H9 (cell line): ENCODE measurements at regions not wholly inside any gene's neighbourhood (a gene's known extent, or its start where the extent isn't known, plus 50 kb on each side); places are given as distances from the start of the nearest gene placed in this dataset.
"Not testable (repeated sequence)": the region's sequence is repeated elsewhere in the genome, so short reads cannot be mapped to it uniquely, and the experiment has no call there.

Source experiments
- DNase-seq: peaks from one replicate; pipeline ENCODE4 v3.0.0-alpha.2; 2017
- H2AFZ ChIP-seq: one replicate; pipeline ENCODE4 v1.6.1; 2013; ENCODE audit warnings: mild to moderate bottlenecking, low read length, control low read depth, moderate library complexity
- H2AK5ac ChIP-seq: 2 replicates; pipeline ENCODE4 v1.6.1; 2013; ENCODE audit warnings: low read length, control low read depth, mixed read lengths; ENCODE audit not compliant: insufficient read length
- H2BK120ac ChIP-seq: one replicate; pipeline ENCODE4 v1.6.1; 2013; ENCODE audit warnings: low read depth, mild to moderate bottlenecking, low read length, control low read depth, inconsistent platforms; ENCODE audit not compliant: poor library complexity, severe bottlenecking
- H2BK12ac ChIP-seq: 2 replicates; pipeline ENCODE4 v1.6.1; 2013; ENCODE audit warnings: low read length, control low read depth, mixed read lengths, low read depth; ENCODE audit not compliant: insufficient read length
- H2BK15ac ChIP-seq: 2 replicates; pipeline ENCODE4 v1.6.1; 2013; ENCODE audit warnings: low read depth, low read length, control low read depth
- H2BK20ac ChIP-seq: one replicate; pipeline ENCODE4 v1.6.1; 2013; ENCODE audit warnings: low read depth, mild to moderate bottlenecking, low read length, control low read depth, inconsistent platforms; ENCODE audit not compliant: poor library complexity, severe bottlenecking
- H2BK5ac ChIP-seq: 2 replicates; pipeline ENCODE4 v1.6.1; 2013; ENCODE audit warnings: low read length, control low read depth, mixed read lengths; ENCODE audit not compliant: insufficient read length
- H3K14ac ChIP-seq: 2 replicates; pipeline ENCODE4 v1.6.1; 2013; ENCODE audit warnings: low read length, control low read depth; ENCODE audit not compliant: insufficient read depth
- H3K18ac ChIP-seq: 2 replicates; pipeline ENCODE4 v1.6.1; 2013; ENCODE audit warnings: low read depth, mild to moderate bottlenecking, mixed read lengths, low read length, control low read depth; ENCODE audit not compliant: insufficient read length
- H3K23ac ChIP-seq: 2 replicates; pipeline ENCODE4 v1.6.1; 2013; ENCODE audit warnings: low read length, control low read depth, mixed read lengths, low read depth; ENCODE audit not compliant: insufficient read length
- H3K23me2 ChIP-seq: 2 replicates; pipeline ENCODE4 v1.6.1; 2013; ENCODE audit warnings: low read depth, mild to moderate bottlenecking, mixed read lengths, low read length, control low read depth; ENCODE audit not compliant: insufficient read length, poor library complexity, severe bottlenecking
- H3K27ac ChIP-seq: 2 replicates; pipeline ENCODE4 v1.5.1; 2013; ENCODE audit warnings: low read length, control low read depth, mixed read lengths, low read depth; ENCODE audit not compliant: insufficient read length
- H3K27me3 ChIP-seq: 2 replicates; pipeline ENCODE4 v1.6.1; 2013; ENCODE audit warnings: low read length, control low read depth, inconsistent platforms; ENCODE audit not compliant: insufficient read depth
- H3K4ac ChIP-seq: 2 replicates; pipeline ENCODE4 v1.6.1; 2013; ENCODE audit warnings: low read depth, mild to moderate bottlenecking, control low read depth, inconsistent platforms, low read length, moderate library complexity
- H3K4me1 ChIP-seq: 2 replicates; pipeline ENCODE4 v1.6.1; 2013; ENCODE audit warnings: low read length, control low read depth, inconsistent platforms; ENCODE audit not compliant: insufficient read depth
- H3K4me2 ChIP-seq: 2 replicates; pipeline ENCODE4 v1.6.1; 2013; ENCODE audit warnings: low read length, control low read depth, mixed read lengths; ENCODE audit not compliant: insufficient read length, insufficient read depth
- H3K56ac ChIP-seq: 2 replicates; pipeline ENCODE4 v1.6.1; 2013; ENCODE audit warnings: low read depth, mild to moderate bottlenecking, mixed read lengths, low read length, control low read depth; ENCODE audit not compliant: insufficient read length
- H3K79me1 ChIP-seq: 2 replicates; pipeline ENCODE4 v1.6.1; 2013; ENCODE audit warnings: low read depth, mild to moderate bottlenecking, moderate library complexity, low read length, control low read depth, inconsistent platforms; ENCODE audit not compliant: insufficient read depth, poor library complexity, severe bottlenecking
- H3K79me2 ChIP-seq: 2 replicates; pipeline ENCODE4 v1.6.1; 2013; ENCODE audit warnings: low read length, control low read depth, inconsistent platforms; ENCODE audit not compliant: insufficient read depth
- H3K9ac ChIP-seq: 2 replicates; pipeline ENCODE4 v1.6.1; 2013; ENCODE audit warnings: low read length, control low read depth, mixed read lengths; ENCODE audit not compliant: insufficient read length; ENCODE audit errors: extremely low read depth
- H3K9me3 ChIP-seq: one replicate; pipeline ENCODE4 v1.6.1; 2013; ENCODE audit warnings: low read depth, low read length, inconsistent platforms; ENCODE audit not compliant: control insufficient read depth
- H3T11ph ChIP-seq: one replicate; pipeline ENCODE4 v1.6.1; 2013; ENCODE audit warnings: mild to moderate bottlenecking, low read length, control low read depth, inconsistent platforms
- H4K20me1 ChIP-seq: one replicate; pipeline ENCODE4 v1.6.1; 2013; ENCODE audit not compliant: control insufficient read depth, insufficient read length, insufficient read depth
- H4K5ac ChIP-seq: 2 replicates; pipeline ENCODE4 v1.6.1; 2013; ENCODE audit warnings: low read depth, mild to moderate bottlenecking, mixed read lengths, low read length, control low read depth; ENCODE audit not compliant: insufficient read length
- H4K8ac ChIP-seq: replicated peaks from 2 replicates; pipeline ENCODE4 v1.6.1; 2013; ENCODE audit warnings: low read length, control low read depth, mixed read lengths, low read depth; ENCODE audit not compliant: insufficient read length
- H4K91ac ChIP-seq: 2 replicates; pipeline ENCODE4 v1.6.1; 2013; ENCODE audit warnings: low read depth, mild to moderate bottlenecking, moderate library complexity, mixed read lengths, low read length, control low read depth; ENCODE audit not compliant: insufficient read length
- H3K27ac Mint-ChIP-seq, 3 experiments: 2 replicates in 2 of 3; 3 replicates in 1 of 3; pipeline ENCODE4 v1.8.0; 2020 to 2021; ENCODE audit warnings: mixed read lengths in 3 of 3, mild to moderate bottlenecking in 1 of 3, moderate library complexity in 1 of 3
- H3K27me3 Mint-ChIP-seq: 2 replicates; pipeline ENCODE4 v1.8.0; 2021; ENCODE audit warnings: low read depth, mild to moderate bottlenecking, moderate library complexity, mixed read lengths
- H3K36me3 Mint-ChIP-seq, 3 experiments: 2 replicates in 2 of 3; 3 replicates in 1 of 3; pipeline ENCODE4 v1.8.0; 2020 to 2021; ENCODE audit warnings: low read depth in 3 of 3, mixed read lengths in 3 of 3; ENCODE audit not compliant: insufficient read depth in 1 of 3
- H3K4me1 Mint-ChIP-seq, 2 experiments: 2 replicates each; pipeline ENCODE4 v1.8.0; 2020; ENCODE audit warnings: mixed read lengths in 2 of 2
- H3K4me3 Mint-ChIP-seq, 2 experiments: 2 replicates in 1 of 2; 3 replicates in 1 of 2; pipeline ENCODE4 v1.8.0; 2020 to 2021; ENCODE audit warnings: mild to moderate bottlenecking in 2 of 2, mixed read lengths in 2 of 2, moderate library complexity in 1 of 2
- H3K9me3 Mint-ChIP-seq, 2 experiments: 2 replicates in 1 of 2; 3 replicates in 1 of 2; pipeline ENCODE4 v1.8.0; 2020; ENCODE audit warnings: mild to moderate bottlenecking in 2 of 2, mixed read lengths in 2 of 2, moderate library complexity in 1 of 2
- WGBS: extraction: QIAGEN DNeasy Blood & Tissue Kit; methylation state at CpG from one replicate; pipeline ENCODE4 v1.1.7; 2013; ENCODE audit warnings: missing lambda C conversion rate, low lambda C conversion rate, mixed read lengths; ENCODE audit not compliant: insufficient read length; ENCODE audit errors: extremely low coverage; 5-methylcytosine and 5-hydroxymethylcytosine counted together
- TF ChIP-seq, protein P1 (sequence below): fragments of 200-600 bp; sonication (generic); conservative IDR thresholded peaks from 3 replicates; pipeline ENCODE4 v1.8.0; 2021; ENCODE audit warnings: antibody characterized with exemption, mild to moderate bottlenecking

DNA sequence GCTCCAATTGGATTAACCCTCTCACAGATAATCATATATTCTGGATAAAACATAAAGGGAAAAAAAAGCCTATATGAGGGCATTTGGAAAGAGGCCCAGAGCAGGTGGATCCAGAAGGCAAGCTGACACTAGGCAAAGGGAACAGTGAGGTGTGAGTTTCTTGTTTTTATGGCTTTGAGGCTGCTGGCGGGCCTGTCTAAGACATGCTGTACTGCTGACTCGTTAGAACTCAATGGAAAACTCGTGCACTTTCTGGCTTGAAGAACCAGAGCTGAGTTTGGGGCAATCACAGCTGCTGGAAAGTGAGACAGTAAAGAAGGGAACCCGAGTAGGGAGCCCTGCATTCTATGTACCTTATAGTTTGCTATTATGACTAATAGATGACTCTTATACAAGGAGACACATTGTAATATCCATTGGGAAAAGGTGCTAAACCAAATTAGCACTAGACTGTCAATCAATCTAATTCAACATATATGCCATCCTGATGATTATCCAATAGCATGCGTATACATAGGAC is 637.1 kb downstream of the GATA3 start:
- no peak overlapping the region for H4K91ac ChIP-seq
- H3K9ac ChIP-seq, result no peak overlapping the region
- no peak overlapping the region for H3T11ph ChIP-seq
- H3K9me3 Mint-ChIP-seq, result peaks cover 0 to 5% of the 10 kb centered on the region in 2 experiments; a peak in 2 of 5 replicates
- H3K4me1 ChIP-seq, result no peaks in the 10 kb centered on the region
- no peaks in the 10 kb centered on the region for H3K23me2 ChIP-seq
- no peak overlapping the region for H3K56ac ChIP-seq
- no peak overlapping the region for H3K27ac ChIP-seq
- no peak overlapping the region for H2AK5ac ChIP-seq
- H3K27me3 ChIP-seq, result no peaks in the 10 kb centered on the region
- peaks cover 4% of the 10 kb centered on the region in 2 experiments for H3K4me1 Mint-ChIP-seq
- no peak overlapping the region for H2BK15ac ChIP-seq
- no peak overlapping the region for H3K4me3 Mint-ChIP-seq
- no peak overlapping the region for H3K27ac Mint-ChIP-seq
- no peaks in the 10 kb centered on the region for H4K20me1 ChIP-seq
- no peak overlapping the region for H3K14ac ChIP-seq
- TF ChIP-seq, protein P1, sequence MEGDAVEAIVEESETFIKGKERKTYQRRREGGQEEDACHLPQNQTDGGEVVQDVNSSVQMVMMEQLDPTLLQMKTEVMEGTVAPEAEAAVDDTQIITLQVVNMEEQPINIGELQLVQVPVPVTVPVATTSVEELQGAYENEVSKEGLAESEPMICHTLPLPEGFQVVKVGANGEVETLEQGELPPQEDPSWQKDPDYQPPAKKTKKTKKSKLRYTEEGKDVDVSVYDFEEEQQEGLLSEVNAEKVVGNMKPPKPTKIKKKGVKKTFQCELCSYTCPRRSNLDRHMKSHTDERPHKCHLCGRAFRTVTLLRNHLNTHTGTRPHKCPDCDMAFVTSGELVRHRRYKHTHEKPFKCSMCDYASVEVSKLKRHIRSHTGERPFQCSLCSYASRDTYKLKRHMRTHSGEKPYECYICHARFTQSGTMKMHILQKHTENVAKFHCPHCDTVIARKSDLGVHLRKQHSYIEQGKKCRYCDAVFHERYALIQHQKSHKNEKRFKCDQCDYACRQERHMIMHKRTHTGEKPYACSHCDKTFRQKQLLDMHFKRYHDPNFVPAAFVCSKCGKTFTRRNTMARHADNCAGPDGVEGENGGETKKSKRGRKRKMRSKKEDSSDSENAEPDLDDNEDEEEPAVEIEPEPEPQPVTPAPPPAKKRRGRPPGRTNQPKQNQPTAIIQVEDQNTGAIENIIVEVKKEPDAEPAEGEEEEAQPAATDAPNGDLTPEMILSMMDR, result no peak
- H2BK12ac ChIP-seq, result no peak overlapping the region
- no peaks in the 10 kb centered on the region for H3K79me2 ChIP-seq
- no peak overlapping the region for H3K4ac ChIP-seq
- H3K9me3 ChIP-seq, result no peaks in the 10 kb centered on the region
- no peaks in the 10 kb centered on the region for H3K36me3 Mint-ChIP-seq
- no peak overlapping the region for H2BK5ac ChIP-seq
- H2BK20ac ChIP-seq, result no peak overlapping the region
- no peak overlapping the region for H3K23ac ChIP-seq
- H3K4me2 ChIP-seq, result no peak overlapping the region
- DNase-seq, result no peak
- no peak overlapping the region for H3K18ac ChIP-seq
- H2AFZ ChIP-seq, result no peak overlapping the region
- H3K27me3 Mint-ChIP-seq, result no peaks in the 10 kb centered on the region; the same call in 1 of the 2 replicates
- H4K5ac ChIP-seq, result no peak overlapping the region
- H4K8ac ChIP-seq, result no peak overlapping the region
- WGBS, result no CpG with 5 or more reads among the region's 5 CpGs
- no peak overlapping the region for H2BK120ac ChIP-seq
- no peaks in the 10 kb centered on the region for H3K79me1 ChIP-seq

- H2AFZ ChIP-seq, H2BK15ac ChIP-seq, H3K4me3 Mint-ChIP-seq, H3K9me3 ChIP-seq, H3K27ac Mint-ChIP-seq, H3K4me1 Mint-ChIP-seq, H3T11ph ChIP-seq, H4K20me1 ChIP-seq, H3K9ac ChIP-seq, H3K27me3 ChIP-seq, H4K91ac ChIP-seq, H4K5ac ChIP-seq, H4K8ac ChIP-seq, H3K79me2 ChIP-seq, H2AK5ac ChIP-seq, H3K9me3 Mint-ChIP-seq, H2BK120ac ChIP-seq, H3K27me3 Mint-ChIP-seq, H3K27ac ChIP-seq, H2BK5ac ChIP-seq, H3K56ac ChIP-seq, H3K36me3 Mint-ChIP-seq, H3K23me2 ChIP-seq, H2BK20ac ChIP-seq, H2BK12ac ChIP-seq, H3K79me1 ChIP-seq, H3K4me2 ChIP-seq, H3K4me1 ChIP-seq, H3K18ac ChIP-seq, H3K4ac ChIP-seq, H3K14ac ChIP-seq, DNase-seq, H3K23ac ChIP-seq: not testable (repeated sequence)
- no CpG with 5 or more reads among the region's 2 CpGs for WGBS
Observed at GRCh38 chr10:8693635-8694034, 639.1 kb downstream of the GATA3 start.
